Breast epithelium (tissue), 4 donors: ENCODE measurements at regions not wholly inside any gene's neighbourhood (a gene's known extent, or its start where the extent isn't known, plus 50 kb on each side); places are given as distances from the start of the nearest gene placed in this dataset.
A peak's percentile ranks its signal among the peaks of the same experiment; 100 is the strongest.

Experiments
- DNase-seq, 2 donors: peaks; one replicate each; pipeline ENCODE4 v3.0.0-alpha.2; 2019; ENCODE audit warnings: low spot score in 2 of 2
- H3K27ac ChIP-seq, 2 donors: fragments of 200-600 bp; sonication (generic) in 1 of 2; one replicate each; pipeline ENCODE4 v1.5.1; 2016 to 2019; ENCODE audit warnings: mild to moderate bottlenecking in 1 of 2
- H3K27me3 ChIP-seq, 2 donors: fragments of 200-600 bp; sonication (generic) in 1 of 2; one replicate each; pipeline versions ENCODE4 v1.5.1 to v1.6.0; 2017 to 2019; ENCODE audit warnings: control low read depth in 1 of 2, mild to moderate bottlenecking in 1 of 2
- H3K36me3 ChIP-seq: fragments of 200-600 bp; one replicate; pipeline ENCODE4 v1.5.1; 2019
- H3K4me1 ChIP-seq, 2 donors: fragments of 200-600 bp; sonication (generic); one replicate each; pipeline ENCODE4 v1.5.1; 2016 to 2019; ENCODE audit warnings: control low read depth in 1 of 2
- H3K4me3 ChIP-seq, 3 donors: fragments of 200-600 bp; sonication (generic); 1 replicate in 2 of 3; 2 replicates in 1 of 3; pipeline ENCODE4 v1.5.1; 2016 to 2019; ENCODE audit warnings: mild to moderate bottlenecking in 3 of 3, moderate library complexity in 2 of 3
- H3K9me3 ChIP-seq, 2 donors: fragments of 200-600 bp; sonication (generic) in 1 of 2; one replicate each; pipeline ENCODE4 v1.5.1; 2016 to 2019; ENCODE audit warnings: control low read depth in 1 of 2
- POLR2A ChIP-seq: fragments of 450-650 bp; IDR thresholded peaks from one replicate; pipeline ENCODE4 v1.6.1; 2016; ENCODE audit warnings: antibody characterized with exemption, mild to moderate bottlenecking, moderate library complexity
- POLR2AphosphoS5 ChIP-seq, 3 donors: sonication (generic); formaldehyde crosslinking; IDR thresholded peaks; one replicate each; pipeline ENCODE4 v1.6.1; 2017; ENCODE audit warnings: antibody characterized with exemption in 3 of 3
- intact Hi-C: fragments of 100-400 bp; cut with DNase I; formaldehyde crosslinking; loops from one replicate; pipeline ENCODE4 v1.15.1; 2023; ENCODE audit warnings: low total_unique reads
- TF ChIP-seq, protein P1 (sequence below), 3 donors: fragments of 450-650 bp; IDR thresholded peaks; one replicate each; pipeline ENCODE4 v1.5.1; 2016 to 2017; ENCODE audit warnings: antibody characterized with exemption in 3 of 3, mild to moderate bottlenecking in 3 of 3, moderate library complexity in 3 of 3

DNA sequence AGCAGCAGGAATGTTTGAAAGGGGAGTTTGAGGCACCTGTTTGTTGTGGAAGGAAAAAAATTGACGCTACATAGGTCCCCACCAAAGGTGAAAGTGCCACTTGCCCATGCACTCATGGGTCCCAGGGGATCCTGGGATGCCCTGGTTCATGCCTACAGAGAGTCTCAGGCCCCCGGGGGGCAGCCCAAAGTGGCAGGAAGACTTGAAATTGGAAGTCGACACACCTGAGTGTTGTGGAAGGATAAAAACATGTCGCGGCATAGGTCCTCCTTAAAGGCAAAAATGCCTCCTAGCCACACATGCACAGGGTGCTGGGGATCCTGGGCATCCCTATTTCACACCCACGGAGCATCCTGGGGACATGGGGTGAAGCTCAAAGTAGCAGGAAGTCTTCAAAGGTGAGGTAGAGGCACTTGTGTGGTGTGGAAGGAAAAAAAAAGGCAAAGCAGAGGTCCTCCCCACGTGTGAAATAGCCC, 576.1 kb downstream of the ALG10 start:
- peaks cover 88 to 100% of the 10 kb centered on the region in 2 donors for H3K9me3 ChIP-seq
- intact Hi-C loops, result no loop called here
- no peaks in the 10 kb centered on the region for H3K27me3 ChIP-seq
- no peak overlapping the region for H3K4me3 ChIP-seq
- no peak overlapping the region for H3K27ac ChIP-seq
- TF ChIP-seq POLR2AphosphoS5 (IDR thresholded peaks at IDR 0.05) (no peak), POLR2A (no peak)
- TF ChIP-seq, protein P1, sequence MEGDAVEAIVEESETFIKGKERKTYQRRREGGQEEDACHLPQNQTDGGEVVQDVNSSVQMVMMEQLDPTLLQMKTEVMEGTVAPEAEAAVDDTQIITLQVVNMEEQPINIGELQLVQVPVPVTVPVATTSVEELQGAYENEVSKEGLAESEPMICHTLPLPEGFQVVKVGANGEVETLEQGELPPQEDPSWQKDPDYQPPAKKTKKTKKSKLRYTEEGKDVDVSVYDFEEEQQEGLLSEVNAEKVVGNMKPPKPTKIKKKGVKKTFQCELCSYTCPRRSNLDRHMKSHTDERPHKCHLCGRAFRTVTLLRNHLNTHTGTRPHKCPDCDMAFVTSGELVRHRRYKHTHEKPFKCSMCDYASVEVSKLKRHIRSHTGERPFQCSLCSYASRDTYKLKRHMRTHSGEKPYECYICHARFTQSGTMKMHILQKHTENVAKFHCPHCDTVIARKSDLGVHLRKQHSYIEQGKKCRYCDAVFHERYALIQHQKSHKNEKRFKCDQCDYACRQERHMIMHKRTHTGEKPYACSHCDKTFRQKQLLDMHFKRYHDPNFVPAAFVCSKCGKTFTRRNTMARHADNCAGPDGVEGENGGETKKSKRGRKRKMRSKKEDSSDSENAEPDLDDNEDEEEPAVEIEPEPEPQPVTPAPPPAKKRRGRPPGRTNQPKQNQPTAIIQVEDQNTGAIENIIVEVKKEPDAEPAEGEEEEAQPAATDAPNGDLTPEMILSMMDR (IDR thresholded peaks at IDR 0.05), result no peak
- H3K4me1 ChIP-seq, result no peaks in the 10 kb centered on the region
- H3K36me3 ChIP-seq, result no peaks in the 10 kb centered on the region
- DNase-seq, result no peak

DNA sequence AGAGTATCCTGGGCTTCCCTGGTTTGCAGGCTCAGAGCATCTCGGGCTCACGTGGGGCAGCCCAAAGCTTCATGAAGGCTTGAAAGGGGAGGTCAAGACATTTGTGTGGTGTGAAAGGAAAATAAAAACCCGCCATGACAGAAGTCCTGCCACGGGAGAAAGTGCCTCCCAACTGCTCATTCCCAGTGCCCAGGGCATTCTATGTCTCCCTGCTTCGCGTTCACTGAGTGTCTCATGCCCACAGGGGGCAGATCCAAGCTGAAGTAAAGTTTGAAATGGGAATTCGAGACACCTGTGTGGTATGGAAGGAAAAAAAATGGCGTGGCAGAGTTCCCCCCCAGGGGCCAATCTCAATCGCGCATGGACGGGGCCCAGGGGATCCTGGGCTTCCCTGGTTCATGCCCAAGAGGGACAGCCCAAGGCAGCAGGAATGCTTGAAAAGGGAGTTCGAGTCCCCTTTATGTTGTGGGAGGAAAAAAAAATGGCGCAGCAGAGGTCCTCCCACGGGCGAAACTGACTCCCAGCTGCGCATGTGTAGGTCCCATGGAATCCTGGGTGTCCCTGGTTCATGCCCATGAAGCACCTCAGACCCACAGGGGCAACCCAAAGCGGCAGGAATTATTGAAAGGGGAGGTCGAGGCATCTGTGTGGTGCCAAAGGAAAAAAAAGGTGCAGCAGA, 576.7 kb downstream of the ALG10 start:
- no peaks in the 10 kb centered on the region for H3K36me3 ChIP-seq
- no peaks in the 10 kb centered on the region for H3K27me3 ChIP-seq
- no peak overlapping the region for H3K27ac ChIP-seq
- TF ChIP-seq, protein P1 (IDR thresholded peaks at IDR 0.05), result no peak
- no peak for TF ChIP-seq POLR2A
- no peak for TF ChIP-seq POLR2AphosphoS5 (IDR thresholded peaks at IDR 0.05)
- DNase-seq, result no peak
- H3K4me1 ChIP-seq, result no peaks in the 10 kb centered on the region
- H3K4me3 ChIP-seq, result no peak overlapping the region
- H3K9me3 ChIP-seq, result peaks cover 88 to 100% of the 10 kb centered on the region in 2 donors
- intact Hi-C loops, result no loop called here

DNA sequence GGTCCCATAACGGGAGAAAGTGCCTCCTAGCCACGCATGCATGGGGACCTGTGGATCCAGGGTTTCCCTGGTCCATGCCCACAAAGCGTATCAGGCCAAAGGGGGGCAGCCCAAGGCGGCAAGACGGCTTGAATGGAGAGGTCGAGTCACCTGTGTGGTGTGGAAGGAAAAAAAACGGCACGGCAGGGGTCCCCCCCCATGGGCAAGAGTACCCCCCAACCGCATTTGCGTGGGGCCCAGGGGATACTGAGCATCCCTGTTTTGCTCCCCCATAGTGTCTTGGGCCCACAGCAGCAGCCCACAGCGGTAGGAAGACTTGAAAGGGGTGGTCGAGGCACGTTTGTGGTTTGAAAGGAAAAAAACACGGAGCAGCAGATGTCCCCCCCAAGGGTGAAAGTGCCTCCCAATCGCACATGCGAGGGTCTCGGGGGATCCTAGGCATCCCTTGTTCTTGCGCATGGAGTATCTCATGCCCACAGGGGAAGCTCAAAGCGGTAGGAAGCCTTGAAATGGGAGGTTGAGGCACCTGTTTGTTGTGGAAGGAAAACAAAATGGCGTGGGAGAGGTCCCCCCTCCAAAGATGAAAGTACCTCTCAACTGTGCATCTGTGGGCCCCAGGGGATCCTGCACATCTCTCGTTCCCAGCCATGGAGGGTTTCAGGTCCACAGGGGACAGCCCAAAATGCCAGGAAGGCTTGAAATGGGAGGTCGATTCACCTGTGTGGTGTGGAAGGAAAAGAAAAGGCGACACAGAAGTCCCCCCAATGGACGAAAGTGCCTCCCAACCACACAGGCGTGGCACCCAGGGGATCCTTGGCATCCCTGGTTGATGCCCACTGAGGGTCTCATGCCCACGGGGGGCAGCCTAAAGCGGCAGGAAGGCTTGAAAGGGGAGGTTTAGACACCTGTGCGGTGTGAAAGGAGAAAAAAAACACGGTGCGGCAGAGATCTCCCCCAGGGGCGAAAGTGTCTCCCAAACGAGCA, 577.5 kb downstream of the ALG10 start:
- Histone ChIP-seq H3K4me3 (no peak overlapping the region), H3K9me3 (peaks cover 87 to 100% of the 10 kb centered on the region in 2 donors), H3K27me3 (no peaks in the 10 kb centered on the region), H3K4me1 (no peaks in the 10 kb centered on the region), H3K27ac (no peak overlapping the region), H3K36me3 (no peaks in the 10 kb centered on the region)
- TF ChIP-seq POLR2A, result no peak
- TF ChIP-seq, protein P1 (IDR thresholded peaks at IDR 0.05), result no peak
- intact Hi-C loops, result no loop called here
- peak in 1 of 2 donors; percentile 38 for DNase-seq

DNA sequence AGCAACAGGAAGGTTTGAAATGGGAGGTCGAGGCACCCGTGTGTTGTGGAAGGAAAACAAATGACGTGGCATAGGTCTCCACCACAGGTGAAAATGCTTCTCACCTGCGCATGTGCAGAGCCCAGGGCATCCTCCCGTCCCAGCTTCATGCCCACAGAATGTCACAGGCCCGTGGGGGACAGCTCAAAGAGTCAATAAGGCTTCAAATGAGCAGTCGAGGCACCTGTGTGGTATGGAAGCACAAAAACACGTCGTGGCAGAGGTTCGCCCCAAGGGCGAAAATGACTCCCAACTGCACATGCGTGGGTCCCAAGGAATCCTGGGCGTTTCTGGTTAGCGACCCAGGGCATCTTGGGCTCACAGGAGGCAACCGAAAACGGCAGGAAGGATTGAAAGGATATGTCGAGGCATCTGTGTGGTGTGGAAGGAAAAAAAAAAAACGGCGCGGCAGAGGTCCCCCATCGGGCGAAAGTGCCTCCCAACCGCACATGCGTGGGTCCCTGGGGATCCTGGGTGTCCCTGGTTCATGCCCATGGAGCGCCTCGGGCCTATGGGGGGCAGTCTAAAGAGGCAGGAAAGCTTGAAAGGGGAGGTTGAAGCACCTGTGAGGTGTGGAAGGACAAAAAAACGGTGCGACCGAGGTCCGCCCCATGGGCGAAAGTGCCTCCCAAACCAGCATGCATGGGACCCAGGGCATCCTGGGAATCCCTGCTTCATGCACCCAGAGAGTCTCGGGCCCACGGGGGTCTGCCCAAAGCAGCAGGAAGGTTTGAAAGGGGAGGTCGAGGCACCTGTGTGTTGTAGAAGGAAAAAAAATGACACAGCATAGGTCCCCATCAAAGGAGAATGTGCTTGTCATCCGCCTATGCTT, 578.5 kb downstream of the ALG10 start:
- DNase-seq, result no peak

More for the DNA sequence above, 578.5 kb downstream of the ALG10 start:
- no peaks in the 10 kb centered on the region for H3K36me3 ChIP-seq
- H3K4me1 ChIP-seq, result no peaks in the 10 kb centered on the region
- no peak overlapping the region for H3K27ac ChIP-seq
- intact Hi-C loops, result no loop called here
- H3K4me3 ChIP-seq, result no peak overlapping the region
- TF ChIP-seq POLR2AphosphoS5 (IDR thresholded peaks at IDR 0.05) (no peak), POLR2A (no peak)
- TF ChIP-seq, protein P1 (IDR thresholded peaks at IDR 0.05), result no peak
- H3K9me3 ChIP-seq, result peaks cover 87 to 100% of the 10 kb centered on the region in 2 donors
- no peaks in the 10 kb centered on the region for H3K27me3 ChIP-seq
